ENCODE measurements at regions not wholly inside any gene's neighbourhood (a gene's known extent, or its start where the extent isn't known, plus 50 kb on each side); places are given as distances from the start of the nearest gene placed in this dataset.

DNA sequence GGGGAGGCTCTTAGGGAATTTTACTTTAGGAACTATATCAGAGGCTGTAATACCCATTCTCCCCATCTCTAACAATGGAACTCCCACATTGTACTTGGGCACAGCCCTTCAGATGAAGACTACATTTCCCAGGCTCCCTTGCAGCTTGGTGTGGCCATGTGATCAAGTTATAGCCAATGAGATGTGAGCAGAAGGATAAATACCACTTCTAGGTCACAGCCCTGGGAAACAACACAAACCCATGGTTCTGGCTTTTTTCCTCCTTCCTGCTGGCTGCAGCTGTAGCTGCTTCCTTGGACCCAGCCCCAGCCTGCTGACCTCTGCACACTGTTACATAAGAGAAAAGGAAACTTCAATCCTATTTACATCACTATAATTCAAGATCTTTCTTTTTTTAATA is 445.9 kb upstream of the JARID2 start (continued):
- TF ChIP-seq NR3C1 (CRISPR knock-in tag; conservative IDR thresholded peaks at IDR 0.05; ENCODE audit: low read depth) (no peak), SOX15 (CRISPR knock-in tag; IDR thresholded peaks at IDR 0.05) (no peak), GABPB1 (CRISPR knock-in tag; IDR thresholded peaks at IDR 0.05) (no peak), NFYB (CRISPR knock-in tag; conservative IDR thresholded peaks at IDR 0.05; ENCODE audit: low read depth) (peak; percentile 54), SMAD3 (CRISPR knock-in tag; IDR thresholded peaks at IDR 0.05; ENCODE audit: borderline replicate concordance) (no peak), FOXP1 (CRISPR knock-in tag; IDR thresholded peaks at IDR 0.05; ENCODE audit: borderline replicate concordance) (no peak), SMAD4 (CRISPR knock-in tag; IDR thresholded peaks at IDR 0.05) (no peak), IRF2 (CRISPR knock-in tag; IDR thresholded peaks at IDR 0.05; ENCODE audit: borderline replicate concordance, low read depth) (no peak), JUN (CRISPR knock-in tag; IDR thresholded peaks at IDR 0.05) (no peak)
- TF ChIP-seq, protein P1, sequence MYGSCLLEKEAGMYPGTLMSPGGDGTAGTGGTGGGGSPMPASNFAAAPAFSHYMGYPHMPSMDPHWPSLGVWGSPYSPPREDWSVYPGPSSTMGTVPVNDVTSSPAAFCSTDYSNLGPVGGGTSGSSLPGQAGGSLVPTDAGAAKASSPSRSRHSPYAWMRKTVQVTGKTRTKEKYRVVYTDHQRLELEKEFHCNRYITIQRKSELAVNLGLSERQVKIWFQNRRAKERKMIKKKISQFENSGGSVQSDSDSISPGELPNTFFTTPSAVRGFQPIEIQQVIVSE (CRISPR knock-in tag; IDR thresholded peaks at IDR 0.05; ENCODE audit: borderline replicate concordance) = no peak
- TF ChIP-seq, protein P2, sequence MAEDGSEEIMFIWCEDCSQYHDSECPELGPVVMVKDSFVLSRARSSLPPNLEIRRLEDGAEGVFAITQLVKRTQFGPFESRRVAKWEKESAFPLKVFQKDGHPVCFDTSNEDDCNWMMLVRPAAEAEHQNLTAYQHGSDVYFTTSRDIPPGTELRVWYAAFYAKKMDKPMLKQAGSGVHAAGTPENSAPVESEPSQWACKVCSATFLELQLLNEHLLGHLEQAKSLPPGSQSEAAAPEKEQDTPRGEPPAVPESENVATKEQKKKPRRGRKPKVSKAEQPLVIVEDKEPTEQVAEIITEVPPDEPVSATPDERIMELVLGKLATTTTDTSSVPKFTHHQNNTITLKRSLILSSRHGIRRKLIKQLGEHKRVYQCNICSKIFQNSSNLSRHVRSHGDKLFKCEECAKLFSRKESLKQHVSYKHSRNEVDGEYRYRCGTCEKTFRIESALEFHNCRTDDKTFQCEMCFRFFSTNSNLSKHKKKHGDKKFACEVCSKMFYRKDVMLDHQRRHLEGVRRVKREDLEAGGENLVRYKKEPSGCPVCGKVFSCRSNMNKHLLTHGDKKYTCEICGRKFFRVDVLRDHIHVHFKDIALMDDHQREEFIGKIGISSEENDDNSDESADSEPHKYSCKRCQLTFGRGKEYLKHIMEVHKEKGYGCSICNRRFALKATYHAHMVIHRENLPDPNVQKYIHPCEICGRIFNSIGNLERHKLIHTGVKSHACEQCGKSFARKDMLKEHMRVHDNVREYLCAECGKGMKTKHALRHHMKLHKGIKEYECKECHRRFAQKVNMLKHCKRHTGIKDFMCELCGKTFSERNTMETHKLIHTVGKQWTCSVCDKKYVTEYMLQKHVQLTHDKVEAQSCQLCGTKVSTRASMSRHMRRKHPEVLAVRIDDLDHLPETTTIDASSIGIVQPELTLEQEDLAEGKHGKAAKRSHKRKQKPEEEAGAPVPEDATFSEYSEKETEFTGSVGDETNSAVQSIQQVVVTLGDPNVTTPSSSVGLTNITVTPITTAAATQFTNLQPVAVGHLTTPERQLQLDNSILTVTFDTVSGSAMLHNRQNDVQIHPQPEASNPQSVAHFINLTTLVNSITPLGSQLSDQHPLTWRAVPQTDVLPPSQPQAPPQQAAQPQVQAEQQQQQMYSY (CRISPR knock-in tag; IDR thresholded peaks at IDR 0.05) = no peak
- TF ChIP-seq, protein P3, sequence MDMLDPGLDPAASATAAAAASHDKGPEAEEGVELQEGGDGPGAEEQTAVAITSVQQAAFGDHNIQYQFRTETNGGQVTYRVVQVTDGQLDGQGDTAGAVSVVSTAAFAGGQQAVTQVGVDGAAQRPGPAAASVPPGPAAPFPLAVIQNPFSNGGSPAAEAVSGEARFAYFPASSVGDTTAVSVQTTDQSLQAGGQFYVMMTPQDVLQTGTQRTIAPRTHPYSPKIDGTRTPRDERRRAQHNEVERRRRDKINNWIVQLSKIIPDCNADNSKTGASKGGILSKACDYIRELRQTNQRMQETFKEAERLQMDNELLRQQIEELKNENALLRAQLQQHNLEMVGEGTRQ (CRISPR knock-in tag; IDR thresholded peaks at IDR 0.05) = peak; percentile 96
- TF ChIP-seq, protein P4, sequence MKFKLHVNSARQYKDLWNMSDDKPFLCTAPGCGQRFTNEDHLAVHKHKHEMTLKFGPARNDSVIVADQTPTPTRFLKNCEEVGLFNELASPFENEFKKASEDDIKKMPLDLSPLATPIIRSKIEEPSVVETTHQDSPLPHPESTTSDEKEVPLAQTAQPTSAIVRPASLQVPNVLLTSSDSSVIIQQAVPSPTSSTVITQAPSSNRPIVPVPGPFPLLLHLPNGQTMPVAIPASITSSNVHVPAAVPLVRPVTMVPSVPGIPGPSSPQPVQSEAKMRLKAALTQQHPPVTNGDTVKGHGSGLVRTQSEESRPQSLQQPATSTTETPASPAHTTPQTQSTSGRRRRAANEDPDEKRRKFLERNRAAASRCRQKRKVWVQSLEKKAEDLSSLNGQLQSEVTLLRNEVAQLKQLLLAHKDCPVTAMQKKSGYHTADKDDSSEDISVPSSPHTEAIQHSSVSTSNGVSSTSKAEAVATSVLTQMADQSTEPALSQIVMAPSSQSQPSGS (CRISPR knock-in tag; IDR thresholded peaks at IDR 0.05; ENCODE audit: borderline replicate concordance, low read depth) = no peak
- TF ChIP-seq, protein P5, sequence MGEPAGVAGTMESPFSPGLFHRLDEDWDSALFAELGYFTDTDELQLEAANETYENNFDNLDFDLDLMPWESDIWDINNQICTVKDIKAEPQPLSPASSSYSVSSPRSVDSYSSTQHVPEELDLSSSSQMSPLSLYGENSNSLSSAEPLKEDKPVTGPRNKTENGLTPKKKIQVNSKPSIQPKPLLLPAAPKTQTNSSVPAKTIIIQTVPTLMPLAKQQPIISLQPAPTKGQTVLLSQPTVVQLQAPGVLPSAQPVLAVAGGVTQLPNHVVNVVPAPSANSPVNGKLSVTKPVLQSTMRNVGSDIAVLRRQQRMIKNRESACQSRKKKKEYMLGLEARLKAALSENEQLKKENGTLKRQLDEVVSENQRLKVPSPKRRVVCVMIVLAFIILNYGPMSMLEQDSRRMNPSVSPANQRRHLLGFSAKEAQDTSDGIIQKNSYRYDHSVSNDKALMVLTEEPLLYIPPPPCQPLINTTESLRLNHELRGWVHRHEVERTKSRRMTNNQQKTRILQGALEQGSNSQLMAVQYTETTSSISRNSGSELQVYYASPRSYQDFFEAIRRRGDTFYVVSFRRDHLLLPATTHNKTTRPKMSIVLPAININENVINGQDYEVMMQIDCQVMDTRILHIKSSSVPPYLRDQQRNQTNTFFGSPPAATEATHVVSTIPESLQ (CRISPR knock-in tag; IDR thresholded peaks at IDR 0.05) = no peak
- TF ChIP-seq, protein P6, sequence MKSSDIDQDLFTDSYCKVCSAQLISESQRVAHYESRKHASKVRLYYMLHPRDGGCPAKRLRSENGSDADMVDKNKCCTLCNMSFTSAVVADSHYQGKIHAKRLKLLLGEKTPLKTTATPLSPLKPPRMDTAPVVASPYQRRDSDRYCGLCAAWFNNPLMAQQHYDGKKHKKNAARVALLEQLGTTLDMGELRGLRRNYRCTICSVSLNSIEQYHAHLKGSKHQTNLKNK (CRISPR knock-in tag; IDR thresholded peaks at IDR 0.05) = no peak
- TF ChIP-seq, protein P7, sequence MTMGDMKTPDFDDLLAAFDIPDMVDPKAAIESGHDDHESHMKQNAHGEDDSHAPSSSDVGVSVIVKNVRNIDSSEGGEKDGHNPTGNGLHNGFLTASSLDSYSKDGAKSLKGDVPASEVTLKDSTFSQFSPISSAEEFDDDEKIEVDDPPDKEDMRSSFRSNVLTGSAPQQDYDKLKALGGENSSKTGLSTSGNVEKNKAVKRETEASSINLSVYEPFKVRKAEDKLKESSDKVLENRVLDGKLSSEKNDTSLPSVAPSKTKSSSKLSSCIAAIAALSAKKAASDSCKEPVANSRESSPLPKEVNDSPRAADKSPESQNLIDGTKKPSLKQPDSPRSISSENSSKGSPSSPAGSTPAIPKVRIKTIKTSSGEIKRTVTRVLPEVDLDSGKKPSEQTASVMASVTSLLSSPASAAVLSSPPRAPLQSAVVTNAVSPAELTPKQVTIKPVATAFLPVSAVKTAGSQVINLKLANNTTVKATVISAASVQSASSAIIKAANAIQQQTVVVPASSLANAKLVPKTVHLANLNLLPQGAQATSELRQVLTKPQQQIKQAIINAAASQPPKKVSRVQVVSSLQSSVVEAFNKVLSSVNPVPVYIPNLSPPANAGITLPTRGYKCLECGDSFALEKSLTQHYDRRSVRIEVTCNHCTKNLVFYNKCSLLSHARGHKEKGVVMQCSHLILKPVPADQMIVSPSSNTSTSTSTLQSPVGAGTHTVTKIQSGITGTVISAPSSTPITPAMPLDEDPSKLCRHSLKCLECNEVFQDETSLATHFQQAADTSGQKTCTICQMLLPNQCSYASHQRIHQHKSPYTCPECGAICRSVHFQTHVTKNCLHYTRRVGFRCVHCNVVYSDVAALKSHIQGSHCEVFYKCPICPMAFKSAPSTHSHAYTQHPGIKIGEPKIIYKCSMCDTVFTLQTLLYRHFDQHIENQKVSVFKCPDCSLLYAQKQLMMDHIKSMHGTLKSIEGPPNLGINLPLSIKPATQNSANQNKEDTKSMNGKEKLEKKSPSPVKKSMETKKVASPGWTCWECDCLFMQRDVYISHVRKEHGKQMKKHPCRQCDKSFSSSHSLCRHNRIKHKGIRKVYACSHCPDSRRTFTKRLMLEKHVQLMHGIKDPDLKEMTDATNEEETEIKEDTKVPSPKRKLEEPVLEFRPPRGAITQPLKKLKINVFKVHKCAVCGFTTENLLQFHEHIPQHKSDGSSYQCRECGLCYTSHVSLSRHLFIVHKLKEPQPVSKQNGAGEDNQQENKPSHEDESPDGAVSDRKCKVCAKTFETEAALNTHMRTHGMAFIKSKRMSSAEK (CRISPR knock-in tag; IDR thresholded peaks at IDR 0.05; ENCODE audit: borderline replicate concordance) = no peak
- TF ChIP-seq, protein P8, sequence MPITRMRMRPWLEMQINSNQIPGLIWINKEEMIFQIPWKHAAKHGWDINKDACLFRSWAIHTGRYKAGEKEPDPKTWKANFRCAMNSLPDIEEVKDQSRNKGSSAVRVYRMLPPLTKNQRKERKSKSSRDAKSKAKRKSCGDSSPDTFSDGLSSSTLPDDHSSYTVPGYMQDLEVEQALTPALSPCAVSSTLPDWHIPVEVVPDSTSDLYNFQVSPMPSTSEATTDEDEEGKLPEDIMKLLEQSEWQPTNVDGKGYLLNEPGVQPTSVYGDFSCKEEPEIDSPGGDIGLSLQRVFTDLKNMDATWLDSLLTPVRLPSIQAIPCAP (CRISPR knock-in tag; IDR thresholded peaks at IDR 0.05) = no peak
- TF ChIP-seq, protein P9, sequence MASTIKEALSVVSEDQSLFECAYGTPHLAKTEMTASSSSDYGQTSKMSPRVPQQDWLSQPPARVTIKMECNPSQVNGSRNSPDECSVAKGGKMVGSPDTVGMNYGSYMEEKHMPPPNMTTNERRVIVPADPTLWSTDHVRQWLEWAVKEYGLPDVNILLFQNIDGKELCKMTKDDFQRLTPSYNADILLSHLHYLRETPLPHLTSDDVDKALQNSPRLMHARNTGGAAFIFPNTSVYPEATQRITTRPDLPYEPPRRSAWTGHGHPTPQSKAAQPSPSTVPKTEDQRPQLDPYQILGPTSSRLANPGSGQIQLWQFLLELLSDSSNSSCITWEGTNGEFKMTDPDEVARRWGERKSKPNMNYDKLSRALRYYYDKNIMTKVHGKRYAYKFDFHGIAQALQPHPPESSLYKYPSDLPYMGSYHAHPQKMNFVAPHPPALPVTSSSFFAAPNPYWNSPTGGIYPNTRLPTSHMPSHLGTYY (CRISPR knock-in tag; IDR thresholded peaks at IDR 0.05) = no peak
- TF ChIP-seq, protein P10, sequence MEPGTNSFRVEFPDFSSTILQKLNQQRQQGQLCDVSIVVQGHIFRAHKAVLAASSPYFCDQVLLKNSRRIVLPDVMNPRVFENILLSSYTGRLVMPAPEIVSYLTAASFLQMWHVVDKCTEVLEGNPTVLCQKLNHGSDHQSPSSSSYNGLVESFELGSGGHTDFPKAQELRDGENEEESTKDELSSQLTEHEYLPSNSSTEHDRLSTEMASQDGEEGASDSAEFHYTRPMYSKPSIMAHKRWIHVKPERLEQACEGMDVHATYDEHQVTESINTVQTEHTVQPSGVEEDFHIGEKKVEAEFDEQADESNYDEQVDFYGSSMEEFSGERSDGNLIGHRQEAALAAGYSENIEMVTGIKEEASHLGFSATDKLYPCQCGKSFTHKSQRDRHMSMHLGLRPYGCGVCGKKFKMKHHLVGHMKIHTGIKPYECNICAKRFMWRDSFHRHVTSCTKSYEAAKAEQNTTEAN (CRISPR knock-in tag; IDR thresholded peaks at IDR 0.05) = no peak
- TF ChIP-seq, protein P11, sequence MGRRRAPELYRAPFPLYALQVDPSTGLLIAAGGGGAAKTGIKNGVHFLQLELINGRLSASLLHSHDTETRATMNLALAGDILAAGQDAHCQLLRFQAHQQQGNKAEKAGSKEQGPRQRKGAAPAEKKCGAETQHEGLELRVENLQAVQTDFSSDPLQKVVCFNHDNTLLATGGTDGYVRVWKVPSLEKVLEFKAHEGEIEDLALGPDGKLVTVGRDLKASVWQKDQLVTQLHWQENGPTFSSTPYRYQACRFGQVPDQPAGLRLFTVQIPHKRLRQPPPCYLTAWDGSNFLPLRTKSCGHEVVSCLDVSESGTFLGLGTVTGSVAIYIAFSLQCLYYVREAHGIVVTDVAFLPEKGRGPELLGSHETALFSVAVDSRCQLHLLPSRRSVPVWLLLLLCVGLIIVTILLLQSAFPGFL (CRISPR knock-in tag; IDR thresholded peaks at IDR 0.05; ENCODE audit: borderline replicate concordance) = no peak
